OCI-LY3 (cell line): ENCODE measurements at regions not wholly inside any gene's neighbourhood (a gene's known extent, or its start where the extent isn't known, plus 50 kb on each side); places are given as distances from the start of the nearest gene placed in this dataset.

Experiments
- H2AFZ ChIP-seq: fragments of 200-600, 300-600 bp; shearing (Covaris generic); 2 replicates; pipeline ENCODE4 v1.6.0; 2014; ENCODE audit warnings: antibody characterized with exemption, low read depth, low read length
- H3K27ac ChIP-seq: fragments of 200-600, 300-600 bp; sonication (generic); 2 replicates; pipeline ENCODE4 v1.5.1; 2014; ENCODE audit warnings: mild to moderate bottlenecking, low read length, moderate library complexity, mixed read lengths
- H3K27me3 ChIP-seq: fragments of 200-600, 300-600 bp; sonication (generic); 2 replicates; pipeline ENCODE4 v1.6.1; 2014; ENCODE audit warnings: low read depth, low read length, mixed read lengths
- H3K36me3 ChIP-seq: fragments of 200-600, 300-600 bp; sonication (generic); replicated peaks from 2 replicates; pipeline ENCODE3; 2014; ENCODE audit warnings: low read depth, low read length, mixed read lengths
- H3K4me1 ChIP-seq: fragments of 300-600, 200-600 bp; sonication (generic); 2 replicates; pipeline ENCODE4 v1.6.1; 2014; ENCODE audit warnings: low read length, mixed read lengths
- H3K4me2 ChIP-seq: fragments of 200-600, 300-600 bp; sonication (generic); 2 replicates; pipeline ENCODE4 v1.6.1; 2014; ENCODE audit warnings: low read length, mixed read lengths
- H3K4me3 ChIP-seq: fragments of 300-600, 200-600 bp; sonication (generic); 2 replicates; pipeline ENCODE4 v1.5.1; 2014; ENCODE audit warnings: antibody characterized with exemption, mild to moderate bottlenecking, low read length, moderate library complexity
- H3K79me2 ChIP-seq: fragments of 300-600, 200-600 bp; shearing (Covaris generic); 2 replicates; pipeline ENCODE4 v1.6.1; 2014; ENCODE audit warnings: mild to moderate bottlenecking, low read length, mixed read lengths
- H3K9ac ChIP-seq: fragments of 300-600, 200-600 bp; shearing (Covaris generic); 2 replicates; pipeline ENCODE4 v1.6.0; 2014; ENCODE audit warnings: mild to moderate bottlenecking, low read length, moderate library complexity
- H3K9me3 ChIP-seq: fragments of 200-600, 300-600 bp; shearing (Covaris generic); 2 replicates; pipeline ENCODE4 v1.6.1; 2014; ENCODE audit warnings: low read length, mixed read lengths; ENCODE audit not compliant: insufficient read depth
- H4K20me1 ChIP-seq: fragments of 200-600, 300-600 bp; sonication (generic); 2 replicates; pipeline ENCODE4 v1.6.1; 2016; ENCODE audit warnings: low read length, mixed read lengths; ENCODE audit not compliant: insufficient read depth
- CTCF ChIP-seq: fragments of 200-600, 300-600 bp; sonication (generic); IDR thresholded peaks from 2 replicates; pipeline ENCODE4 v1.5.1; 2014; ENCODE audit warnings: antibody characterized with exemption, low read length, low read depth
- EZH2phosphoT487 ChIP-seq: fragments of 200-600 bp; shearing (Covaris generic); IDR thresholded peaks from 2 replicates; pipeline ENCODE4 v1.6.1; 2018; ENCODE audit warnings: antibody characterized with exemption, mixed run types, low read depth

DNA sequence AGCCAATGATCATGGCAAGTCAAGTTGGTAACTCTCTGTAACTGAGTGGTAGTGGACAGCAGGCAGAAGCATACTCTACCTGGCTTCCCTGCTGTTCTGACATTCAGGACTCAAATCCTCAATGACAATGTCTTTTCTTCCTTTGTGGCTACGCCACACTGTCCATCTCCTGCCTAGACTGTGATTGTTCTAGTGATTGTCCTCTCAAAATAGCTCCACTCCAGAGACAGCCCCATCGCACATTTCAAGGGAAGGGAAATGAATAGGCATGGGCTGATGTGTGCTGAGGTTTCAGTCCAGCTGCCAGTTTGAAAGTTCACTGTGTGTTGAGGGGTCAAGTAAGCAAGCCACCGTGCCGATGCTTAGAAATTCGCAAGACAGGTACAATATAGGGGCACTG lies 227.0 kb upstream of the WWC1 start:
- no peak overlapping the region for H3K9ac ChIP-seq
- peaks cover 19% of the 10 kb centered on the region for H3K27me3 ChIP-seq
- no peak overlapping the region for H3K27ac ChIP-seq
- TF ChIP-seq EZH2phosphoT487 (no peak), CTCF (no peak)
- H2AFZ ChIP-seq: no peak overlapping the region
- no peaks in the 10 kb centered on the region for H3K9me3 ChIP-seq
- no peaks in the 10 kb centered on the region for H3K36me3 ChIP-seq
- no peaks in the 10 kb centered on the region for H3K4me1 ChIP-seq
- no peaks in the 10 kb centered on the region for H3K79me2 ChIP-seq
- no peaks in the 10 kb centered on the region for H4K20me1 ChIP-seq
- no peak overlapping the region for H3K4me2 ChIP-seq
- H3K4me3 ChIP-seq: no peak overlapping the region

GRCh38 chr5:168064933-168065622 lies 226.4 kb upstream of the WWC1 start:
- H3K9me3 ChIP-seq: no peaks in the 10 kb centered on the region
- no peak overlapping the region for H3K27ac ChIP-seq
- no peaks in the 10 kb centered on the region for H3K36me3 ChIP-seq
- no peaks in the 10 kb centered on the region for H3K79me2 ChIP-seq
- no peak overlapping the region for H3K9ac ChIP-seq
- peaks cover 24% of the 10 kb centered on the region for H3K27me3 ChIP-seq
- H3K4me3 ChIP-seq: no peak overlapping the region
- no peaks in the 10 kb centered on the region for H3K4me1 ChIP-seq
- H2AFZ ChIP-seq: no peak overlapping the region
- H3K4me2 ChIP-seq: no peak overlapping the region
- TF ChIP-seq CTCF (no peak), EZH2phosphoT487 (no peak)
- H4K20me1 ChIP-seq: no peaks in the 10 kb centered on the region

- no peak for TF ChIP-seq CTCF
- no peak for TF ChIP-seq EZH2phosphoT487
- Histone ChIP-seq H3K27ac (no peak overlapping the region), H3K27me3 (peaks cover 24% of the 10 kb centered on the region), H3K79me2 (no peaks in the 10 kb centered on the region), H2AFZ (no peak overlapping the region), H3K9me3 (no peaks in the 10 kb centered on the region), H3K4me1 (no peaks in the 10 kb centered on the region), H3K4me2 (no peak overlapping the region), H3K4me3 (no peak overlapping the region), H3K9ac (no peak overlapping the region), H4K20me1 (no peaks in the 10 kb centered on the region), H3K36me3 (no peaks in the 10 kb centered on the region)
These were observed 224.8 kb upstream of the WWC1 start for GRCh38 chr5:168066536-168067208.

DNA sequence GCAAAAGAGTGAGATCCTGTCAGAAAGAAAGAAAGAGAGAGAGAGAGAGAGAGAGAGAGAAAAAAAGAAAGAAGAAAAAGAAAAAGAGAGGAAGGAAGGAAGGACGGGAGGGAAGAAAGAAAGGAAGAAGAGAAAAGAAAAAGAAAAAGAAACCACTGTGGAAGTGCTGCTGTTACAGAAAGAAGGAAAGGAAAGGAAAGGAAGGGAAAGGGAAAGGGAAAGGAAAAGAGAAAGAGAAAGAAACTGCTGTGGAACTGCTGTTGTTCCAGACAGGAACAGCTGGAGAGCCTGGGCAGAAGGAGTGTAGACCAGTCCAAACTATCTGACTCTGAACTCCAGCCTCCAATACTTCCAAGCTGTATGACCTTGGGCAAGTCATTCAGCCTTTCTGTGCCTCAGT lies 220.7 kb upstream of the WWC1 start:
- H3K36me3 ChIP-seq: no peaks in the 10 kb centered on the region
- no peak overlapping the region for H3K4me2 ChIP-seq
- no peaks in the 10 kb centered on the region for H3K4me1 ChIP-seq
- H4K20me1 ChIP-seq: no peaks in the 10 kb centered on the region
- H3K4me3 ChIP-seq: no peak overlapping the region
- no peak overlapping the region for H3K27ac ChIP-seq
- no peaks in the 10 kb centered on the region for H3K79me2 ChIP-seq
- no peaks in the 10 kb centered on the region for H3K9me3 ChIP-seq
- no peak overlapping the region for H2AFZ ChIP-seq
- TF ChIP-seq CTCF: no peak
- no peak for TF ChIP-seq EZH2phosphoT487
- H3K27me3 ChIP-seq: peaks cover 37% of the 10 kb centered on the region
- H3K9ac ChIP-seq: no peak overlapping the region
